Adrenal gland (tissue), 9 donors: ENCODE measurements at regions not wholly inside any gene's neighbourhood (a gene's known extent, or its start where the extent isn't known, plus 50 kb on each side); places are given as distances from the start of the nearest gene placed in this dataset.
"Not testable (repeated sequence)": the region's sequence is repeated elsewhere in the genome, so short reads cannot be mapped to it uniquely, and the experiment has no call there.

Source experiments
- DNase-seq, 7 donors: peaks; one replicate each; pipeline ENCODE4 v3.0.0-alpha.2; 2019 to 2020
- H3K27ac ChIP-seq, 5 donors: fragments of 200-600 bp; sonication (generic) in 4 of 5; 1 replicate in 3 of 5; 2 replicates in 2 of 5; pipeline versions ENCODE4 v1.5.1 to v1.8.0; 2016 to 2020; ENCODE audit warnings: mild to moderate bottlenecking in 1 of 5
- H3K27me3 ChIP-seq: fragments of 200-600 bp; 2 replicates; pipeline ENCODE4 v1.8.0; 2021
- H3K36me3 ChIP-seq, 2 donors: fragments of 200-600 bp; replicated peaks in 1 of 2; 1 replicate in 1 of 2; 2 replicates in 1 of 2; pipeline versions ENCODE4 v1.5.1 to v1.8.0; 2018 to 2022
- H3K4me1 ChIP-seq, 2 donors: fragments of 200-600 bp; replicated peaks in 1 of 2; 1 replicate in 1 of 2; 2 replicates in 1 of 2; pipeline versions ENCODE4 v1.5.1 to v1.8.0; 2018 to 2021
- H3K4me3 ChIP-seq, 4 donors: fragments of 200-600 bp; sonication (generic) in 3 of 4; one replicate each; pipeline ENCODE4 v1.5.1; 2016 to 2018
- H3K9me3 ChIP-seq, 3 donors: fragments of 200-600 bp; sonication (generic) in 1 of 3; replicated peaks in 1 of 3; 1 replicate in 2 of 3; 2 replicates in 1 of 3; pipeline versions ENCODE4 v1.5.1 to v1.8.0; 2016 to 2021
- POLR2A ChIP-seq, 2 donors: fragments of 450-650 bp; IDR thresholded peaks; one replicate each; pipeline ENCODE4 v1.6.1; 2017; ENCODE audit warnings: antibody characterized with exemption in 2 of 2, mild to moderate bottlenecking in 2 of 2, moderate library complexity in 1 of 2
- WGBS, 4 donors: extraction: QIAGEN DNeasy Blood & Tissue Kit in 2 of 4; methylation state at CpG; one replicate each; pipeline versions ENCODE4 v1.1.5 to v1.1.7; 2013 to 2017; 5-methylcytosine and 5-hydroxymethylcytosine counted together
- intact Hi-C, 2 donors: fragments of 100-400 bp; cut with DNase I; formaldehyde crosslinking; loops; one replicate each; pipeline versions ENCODE4 v1.14.1 to v1.15.0; 2022 to 2023
- TF ChIP-seq, protein P1 (sequence below), 6 experiments: fragments of 450-650 bp in 4 of 6; fragments of 200-600 bp in 2 of 6; sonication (generic) in 1 of 6; IDR thresholded peaks; 1 replicate in 5 of 6; 2 replicates in 1 of 6; pipeline versions ENCODE4 v1.5.1 to v1.8.0; 2016 to 2021; ENCODE audit warnings: antibody characterized with exemption in 6 of 6, mild to moderate bottlenecking in 2 of 6, moderate library complexity in 1 of 6
- donor health status: healthy with polysubstance abuse.
- donor health status: Bipolar disorder and iron deficiency.
- donor health status: DM: yes; HTN: yes; CAD: no.
- donor health status: DM: no; HTN: no; CAD: no.
- donor health status: DM: no; HTN: no; CAD: no.

DNA sequence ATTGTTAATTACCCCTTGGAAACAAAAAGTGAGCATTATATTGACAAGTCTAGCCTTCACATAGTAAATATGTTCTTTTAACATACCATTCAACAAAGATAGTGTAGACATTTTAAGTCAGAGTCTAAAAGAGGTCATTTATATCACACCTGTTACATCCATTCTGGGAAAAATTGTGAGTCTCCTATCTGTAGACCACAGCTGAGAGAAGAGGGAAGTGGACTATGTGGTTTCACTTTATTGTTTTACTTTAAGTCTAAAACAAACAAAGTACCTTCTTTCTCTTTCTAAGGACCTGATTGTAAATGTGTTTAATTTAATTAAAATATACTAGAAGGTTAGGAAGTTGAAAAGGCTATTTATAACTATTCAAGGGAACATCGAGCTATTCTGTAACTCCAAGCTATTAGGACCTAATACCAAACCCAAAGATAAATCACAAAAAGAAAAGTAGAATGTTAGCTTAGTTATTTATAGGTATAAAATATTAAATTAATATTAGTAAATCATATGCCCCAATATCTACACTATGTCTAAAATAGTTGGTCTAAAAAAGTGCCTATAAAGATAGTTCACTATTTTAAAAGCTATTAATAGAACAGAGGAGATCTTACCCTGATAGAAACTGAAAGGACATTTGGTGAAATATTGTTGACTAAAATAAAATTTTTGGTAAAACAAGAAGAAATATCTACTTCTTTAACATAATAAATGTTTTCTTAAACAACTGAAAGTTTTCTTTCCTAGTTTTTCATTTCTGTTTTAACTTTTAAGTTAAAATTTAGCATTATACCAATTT, 134.9 kb downstream of the TMEM167A start:
- H3K36me3 ChIP-seq = no peaks in the 10 kb centered on the region
- H3K27ac ChIP-seq = no peak overlapping the region
- intact Hi-C loops = no loop called here
- no peaks in the 10 kb centered on the region for H3K9me3 ChIP-seq
- H3K4me1 ChIP-seq = no peaks in the 10 kb centered on the region
- TF ChIP-seq POLR2A (IDR thresholded peaks at IDR 0.05) = no peak
- TF ChIP-seq, protein P1, sequence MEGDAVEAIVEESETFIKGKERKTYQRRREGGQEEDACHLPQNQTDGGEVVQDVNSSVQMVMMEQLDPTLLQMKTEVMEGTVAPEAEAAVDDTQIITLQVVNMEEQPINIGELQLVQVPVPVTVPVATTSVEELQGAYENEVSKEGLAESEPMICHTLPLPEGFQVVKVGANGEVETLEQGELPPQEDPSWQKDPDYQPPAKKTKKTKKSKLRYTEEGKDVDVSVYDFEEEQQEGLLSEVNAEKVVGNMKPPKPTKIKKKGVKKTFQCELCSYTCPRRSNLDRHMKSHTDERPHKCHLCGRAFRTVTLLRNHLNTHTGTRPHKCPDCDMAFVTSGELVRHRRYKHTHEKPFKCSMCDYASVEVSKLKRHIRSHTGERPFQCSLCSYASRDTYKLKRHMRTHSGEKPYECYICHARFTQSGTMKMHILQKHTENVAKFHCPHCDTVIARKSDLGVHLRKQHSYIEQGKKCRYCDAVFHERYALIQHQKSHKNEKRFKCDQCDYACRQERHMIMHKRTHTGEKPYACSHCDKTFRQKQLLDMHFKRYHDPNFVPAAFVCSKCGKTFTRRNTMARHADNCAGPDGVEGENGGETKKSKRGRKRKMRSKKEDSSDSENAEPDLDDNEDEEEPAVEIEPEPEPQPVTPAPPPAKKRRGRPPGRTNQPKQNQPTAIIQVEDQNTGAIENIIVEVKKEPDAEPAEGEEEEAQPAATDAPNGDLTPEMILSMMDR (IDR thresholded peaks at IDR 0.05) = no peak
- H3K27me3 ChIP-seq = no peaks in the 10 kb centered on the region
- no peak overlapping the region for H3K4me3 ChIP-seq
- WGBS, 4 donors = 59 to 71% (median 63%) methylated on average over 1 of the region's 1 CpG
- no peak for DNase-seq

DNA sequence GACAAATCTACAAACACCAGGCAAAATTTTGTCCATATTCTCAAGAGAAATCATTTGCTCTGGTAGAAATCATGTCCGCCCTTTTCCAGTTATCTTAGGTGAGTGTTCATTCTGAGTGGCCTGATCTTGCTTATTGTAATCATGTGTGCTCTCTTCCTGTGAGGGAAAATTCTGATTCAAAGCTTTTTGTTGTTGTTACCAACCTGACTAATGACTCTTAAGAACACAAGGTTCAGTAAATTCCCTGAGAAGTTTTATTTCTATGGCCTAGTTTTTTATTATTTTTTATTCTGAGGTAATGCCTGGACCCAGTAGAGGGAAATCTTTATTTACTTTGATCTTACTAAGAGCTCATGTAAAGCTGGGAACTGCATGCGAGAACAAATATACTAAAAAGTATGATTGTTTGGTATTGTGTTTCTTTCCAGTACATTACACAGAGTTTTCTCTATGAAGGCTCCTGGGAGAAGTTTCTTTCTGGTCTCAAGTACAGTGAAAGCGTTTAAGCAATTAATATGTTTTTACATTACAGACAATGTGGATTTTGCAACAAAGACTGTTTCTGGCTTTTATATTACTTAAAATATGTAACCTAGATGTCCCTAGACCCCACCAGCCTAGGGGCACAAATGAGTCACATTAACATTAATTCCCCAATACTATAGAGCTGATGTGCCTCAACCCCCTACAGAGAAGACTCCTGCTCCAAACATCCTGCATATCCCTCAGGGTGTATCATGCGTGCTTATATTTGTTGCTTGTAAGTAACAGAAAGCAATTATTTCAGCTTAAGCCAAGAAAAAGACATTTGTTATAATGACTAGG, 138.1 kb downstream of the TMEM167A start:
- DNase-seq = no peak
- Histone ChIP-seq H3K4me3 (no peak overlapping the region), H3K9me3 (no peaks in the 10 kb centered on the region), H3K27ac (no peak overlapping the region), H3K27me3 (no peaks in the 10 kb centered on the region), H3K36me3 (no peaks in the 10 kb centered on the region), H3K4me1 (no peaks in the 10 kb centered on the region)
- TF ChIP-seq POLR2A (IDR thresholded peaks at IDR 0.05) = no peak
- TF ChIP-seq, protein P1 (IDR thresholded peaks at IDR 0.05) = no peak
- WGBS, 4 donors = 72 to 96% (median 79%) methylated on average over 4 of the region's 4 CpGs
- intact Hi-C loops = no loop called here

DNA sequence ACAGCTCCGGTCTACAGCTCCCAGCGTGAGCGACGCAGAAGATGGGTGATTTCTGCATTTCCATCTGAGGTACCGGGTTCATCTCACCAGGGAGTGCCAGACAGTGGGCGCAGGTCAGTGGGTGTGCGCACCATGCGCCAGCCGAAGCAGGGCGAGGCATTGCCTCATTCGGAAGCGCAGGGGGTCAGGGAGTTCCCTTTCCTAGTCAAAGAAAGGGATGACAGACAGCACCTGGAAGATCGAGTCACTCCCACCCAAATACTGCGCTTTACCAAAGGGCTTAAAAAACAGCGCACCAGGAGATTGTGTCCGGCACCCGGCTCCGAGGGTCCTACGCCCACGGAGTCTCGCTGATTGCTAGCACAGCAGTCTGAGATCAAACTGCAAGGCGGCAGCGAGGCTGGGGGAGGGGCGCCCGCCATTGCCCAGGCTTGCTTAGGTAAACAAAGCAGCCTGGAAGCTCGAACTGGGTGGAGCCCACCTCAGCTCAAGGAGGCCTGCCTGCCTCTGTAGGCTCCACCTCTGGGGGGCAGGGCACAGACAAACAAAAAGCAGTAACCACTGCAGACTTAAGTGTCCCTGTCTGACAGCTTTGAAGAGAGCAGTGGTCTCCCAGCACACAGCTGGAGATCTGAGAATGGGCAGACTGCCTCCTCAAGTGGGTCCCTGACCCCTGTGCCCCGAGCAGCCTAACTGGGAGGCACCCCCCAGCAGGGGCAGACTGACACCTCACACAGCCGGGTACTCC, 144.5 kb downstream of the TMEM167A start:
- WGBS, 4 donors = 82 to 94% (median 86%) methylated on average over 15 to 27 of the region's 28 CpGs
- H3K4me3 ChIP-seq, H3K36me3 ChIP-seq, H3K4me1 ChIP-seq, intact Hi-C loops, H3K27me3 ChIP-seq, DNase-seq, H3K9me3 ChIP-seq, H3K27ac ChIP-seq: not testable (repeated sequence)

DNA sequence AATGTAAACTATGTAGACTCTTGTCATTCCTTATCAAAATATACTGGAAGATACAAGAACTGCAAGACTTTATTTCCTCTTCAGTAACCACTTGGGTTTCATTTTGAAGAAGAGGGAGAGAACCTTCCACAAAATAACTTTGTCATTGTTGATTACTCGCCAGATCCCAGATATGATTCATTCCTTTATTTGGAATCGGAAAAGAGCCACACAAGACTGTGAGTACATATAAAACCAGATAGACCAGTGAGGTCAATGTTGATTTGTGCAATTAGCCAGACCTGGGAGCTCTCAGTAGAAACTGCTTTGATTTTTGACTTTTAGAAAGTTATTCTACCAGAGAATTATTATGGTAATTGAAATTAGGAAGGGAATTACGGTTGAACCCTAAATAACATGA, 146.1 kb downstream of the TMEM167A start:
- H3K4me1 ChIP-seq = no peaks in the 10 kb centered on the region
- no peak for DNase-seq
- WGBS, 4 donors = 55 to 62% (median 59%) methylated on average over 3 of the region's 3 CpGs
- H3K27ac ChIP-seq = no peak overlapping the region
- H3K4me3 ChIP-seq = no peak overlapping the region
- no peaks in the 10 kb centered on the region for H3K9me3 ChIP-seq
- intact Hi-C loops = no loop called here
- H3K36me3 ChIP-seq = no peaks in the 10 kb centered on the region
- no peak for TF ChIP-seq POLR2A (IDR thresholded peaks at IDR 0.05)
- TF ChIP-seq, protein P1 (IDR thresholded peaks at IDR 0.05) = no peak
- no peaks in the 10 kb centered on the region for H3K27me3 ChIP-seq
